ENCODE measurements at regions not wholly inside any gene's neighbourhood (a gene's known extent, or its start where the extent isn't known, plus 50 kb on each side); places are given as distances from the start of the nearest gene placed in this dataset.

DNA sequence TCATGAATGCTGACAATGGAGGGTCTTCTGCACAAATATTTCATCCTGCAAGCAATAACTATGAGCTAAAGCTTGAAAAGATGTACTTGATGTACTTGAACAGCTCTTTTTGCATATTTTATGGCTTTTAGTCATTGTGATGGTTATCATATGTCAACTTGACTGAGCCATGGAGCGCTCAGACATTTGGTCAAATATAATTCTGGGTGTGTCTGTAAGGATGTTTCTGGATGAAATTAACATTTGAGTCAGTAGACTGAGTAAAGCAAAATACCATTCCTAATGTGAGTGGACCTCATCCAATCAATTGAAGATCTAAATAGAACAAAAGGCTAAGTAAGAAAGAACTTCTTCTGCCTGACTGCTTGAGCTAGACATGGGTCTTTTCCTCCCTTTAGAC is 509.0 kb downstream of the BCL11A start:
- Histone ChIP-seq H3K4me3 (no peak overlapping the region), H3K36me3 (no peaks in the 10 kb centered on the region), H3K9ac (ENCODE audit: low read depth in 2 of 2, low read length in 2 of 2) (no peak overlapping the region), H3K9me3 (no peaks in the 10 kb centered on the region), H3K4me1 (no peaks in the 10 kb centered on the region), H3K27ac (no peak overlapping the region), H3K27me3 (no peaks in the 10 kb centered on the region)
- intact Hi-C loops (cut with DNase I): no loop called here
- no peak for DNase-seq
- TF ChIP-seq, protein P1, sequence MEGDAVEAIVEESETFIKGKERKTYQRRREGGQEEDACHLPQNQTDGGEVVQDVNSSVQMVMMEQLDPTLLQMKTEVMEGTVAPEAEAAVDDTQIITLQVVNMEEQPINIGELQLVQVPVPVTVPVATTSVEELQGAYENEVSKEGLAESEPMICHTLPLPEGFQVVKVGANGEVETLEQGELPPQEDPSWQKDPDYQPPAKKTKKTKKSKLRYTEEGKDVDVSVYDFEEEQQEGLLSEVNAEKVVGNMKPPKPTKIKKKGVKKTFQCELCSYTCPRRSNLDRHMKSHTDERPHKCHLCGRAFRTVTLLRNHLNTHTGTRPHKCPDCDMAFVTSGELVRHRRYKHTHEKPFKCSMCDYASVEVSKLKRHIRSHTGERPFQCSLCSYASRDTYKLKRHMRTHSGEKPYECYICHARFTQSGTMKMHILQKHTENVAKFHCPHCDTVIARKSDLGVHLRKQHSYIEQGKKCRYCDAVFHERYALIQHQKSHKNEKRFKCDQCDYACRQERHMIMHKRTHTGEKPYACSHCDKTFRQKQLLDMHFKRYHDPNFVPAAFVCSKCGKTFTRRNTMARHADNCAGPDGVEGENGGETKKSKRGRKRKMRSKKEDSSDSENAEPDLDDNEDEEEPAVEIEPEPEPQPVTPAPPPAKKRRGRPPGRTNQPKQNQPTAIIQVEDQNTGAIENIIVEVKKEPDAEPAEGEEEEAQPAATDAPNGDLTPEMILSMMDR (IDR thresholded peaks at IDR 0.05): no peak

DNA sequence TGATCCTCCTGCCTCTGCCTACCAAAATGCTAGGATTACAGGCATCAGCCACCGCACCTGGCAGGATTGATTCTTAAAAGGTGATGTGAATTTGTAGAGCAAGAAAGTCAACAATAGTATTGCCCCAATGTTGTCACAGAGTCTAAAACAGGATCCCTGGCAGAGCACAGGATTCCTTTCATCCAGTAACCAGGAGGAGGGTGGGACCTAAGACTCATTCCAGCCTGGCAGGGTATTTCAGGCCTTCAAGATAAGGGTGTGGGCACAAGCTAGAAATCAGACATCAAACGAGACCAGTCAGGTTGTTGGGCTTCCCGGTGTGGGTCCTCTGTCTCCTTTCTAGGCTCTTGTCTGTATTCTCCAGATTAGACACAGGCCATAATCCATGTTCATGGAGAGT is 511.4 kb downstream of the BCL11A start:
- H3K27me3 ChIP-seq: no peaks in the 10 kb centered on the region
- no peak overlapping the region for H3K27ac ChIP-seq

DNA sequence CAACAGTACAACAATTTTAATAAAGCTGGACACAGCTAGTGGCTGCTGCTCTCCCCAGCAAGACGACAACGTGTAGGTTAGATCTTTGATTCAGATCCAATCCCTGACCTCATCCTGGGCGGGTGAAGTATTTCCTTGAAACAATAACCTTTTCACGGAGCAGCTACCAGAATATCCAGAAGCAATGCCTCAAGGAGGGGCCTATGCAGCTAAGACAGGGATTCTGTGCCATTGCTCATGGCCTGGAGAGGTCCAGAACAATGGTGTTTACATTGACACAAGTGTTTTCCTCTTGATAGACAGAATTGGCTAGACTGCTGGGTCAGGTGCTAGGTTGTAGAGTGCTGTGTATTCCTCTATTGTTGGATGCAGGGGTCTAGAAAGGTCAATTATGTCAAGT is 520.1 kb downstream of the BCL11A start:
- Histone ChIP-seq H3K9ac (ENCODE audit: low read depth in 2 of 2, low read length in 2 of 2) (no peak overlapping the region), H3K36me3 (no peaks in the 10 kb centered on the region), H3K4me3 (no peak overlapping the region), H3K27me3 (no peaks in the 10 kb centered on the region), H3K9me3 (no peaks in the 10 kb centered on the region), H3K27ac (no peak overlapping the region), H3K4me1 (no peaks in the 10 kb centered on the region)
- TF ChIP-seq, protein P1 (IDR thresholded peaks at IDR 0.05): no peak
- intact Hi-C loops (cut with DNase I): no loop called here
- no peak for DNase-seq

More for the DNA sequence above, 511.4 kb downstream of the BCL11A start:
- DNase-seq: no peak
- intact Hi-C loops (cut with DNase I): no loop called here
- Histone ChIP-seq H3K4me3 (no peak overlapping the region), H3K9ac (ENCODE audit: low read depth in 2 of 2, low read length in 2 of 2) (no peak overlapping the region), H3K36me3 (no peaks in the 10 kb centered on the region), H3K4me1 (no peaks in the 10 kb centered on the region), H3K9me3 (no peaks in the 10 kb centered on the region)
- TF ChIP-seq, protein P1 (IDR thresholded peaks at IDR 0.05): no peak

DNA sequence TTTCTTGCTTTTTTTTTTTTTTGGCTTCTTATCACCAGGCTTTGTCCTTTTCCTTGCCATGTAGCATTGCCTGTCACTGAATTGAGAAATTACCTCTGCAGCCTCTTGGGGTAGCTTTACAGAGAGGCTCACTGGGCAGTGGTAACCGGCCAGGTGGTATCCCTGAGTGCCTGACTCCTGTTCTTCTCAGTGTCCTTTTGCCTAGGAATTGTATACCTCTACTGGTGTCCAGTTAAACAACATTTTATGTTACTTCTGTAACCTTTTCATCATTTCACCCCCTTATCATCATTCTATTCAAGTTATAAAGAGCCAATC is 523.9 kb downstream of the BCL11A start:
- no peak overlapping the region for H3K9ac ChIP-seq (ENCODE audit: low read depth in 2 of 2, low read length in 2 of 2)
- H3K27ac ChIP-seq: no peak overlapping the region
- intact Hi-C loops (cut with DNase I): no loop called here
- H3K36me3 ChIP-seq: no peaks in the 10 kb centered on the region
- H3K4me3 ChIP-seq: no peak overlapping the region
- no peak for DNase-seq
- no peaks in the 10 kb centered on the region for H3K9me3 ChIP-seq
- TF ChIP-seq, protein P1 (IDR thresholded peaks at IDR 0.05): no peak
- no peaks in the 10 kb centered on the region for H3K27me3 ChIP-seq
- no peaks in the 10 kb centered on the region for H3K4me1 ChIP-seq

DNA sequence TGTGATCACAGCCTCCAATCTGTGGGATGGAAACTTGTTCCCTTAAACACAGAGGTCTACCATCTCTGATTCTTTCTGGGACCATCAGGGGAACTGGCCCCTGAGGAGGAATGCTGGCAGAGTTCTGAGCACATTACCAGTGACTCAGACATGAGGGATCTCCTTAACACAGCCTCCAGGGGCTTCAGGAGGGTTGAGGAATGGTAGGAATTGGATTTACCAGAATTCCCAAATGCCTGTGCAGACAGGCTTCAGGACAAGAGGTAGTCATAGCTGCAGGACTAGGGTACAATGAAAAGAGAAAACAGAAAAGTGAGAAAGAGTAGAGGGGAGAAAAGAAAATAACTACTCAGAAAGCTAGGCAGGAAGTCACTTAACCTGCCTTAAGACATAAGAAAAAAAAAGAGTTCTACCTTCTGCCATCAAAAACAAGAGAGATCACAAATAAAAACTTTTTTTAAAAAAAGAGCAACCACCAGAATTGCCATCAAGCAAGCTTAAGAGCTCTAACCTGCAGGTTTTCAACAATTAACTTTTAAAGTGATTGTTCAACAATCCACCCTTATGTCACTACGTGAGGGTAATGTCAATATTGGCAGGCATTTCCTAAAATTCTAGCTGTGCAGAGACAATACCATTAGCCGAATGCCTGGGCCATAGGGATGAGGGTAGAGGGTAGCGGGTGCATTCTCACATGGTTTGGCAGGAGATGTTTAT is 524.4 kb downstream of the BCL11A start:
- no peak overlapping the region for H3K4me3 ChIP-seq
- no peaks in the 10 kb centered on the region for H3K36me3 ChIP-seq
- no peaks in the 10 kb centered on the region for H3K9me3 ChIP-seq
- TF ChIP-seq, protein P1 (IDR thresholded peaks at IDR 0.05): no peak
- H3K27ac ChIP-seq: no peak overlapping the region
- no peak for DNase-seq
- H3K4me1 ChIP-seq: no peaks in the 10 kb centered on the region
- intact Hi-C loops (cut with DNase I): no loop called here
- no peaks in the 10 kb centered on the region for H3K27me3 ChIP-seq
- no peak overlapping the region for H3K9ac ChIP-seq (ENCODE audit: low read depth in 2 of 2, low read length in 2 of 2)
